OCI-LY3 (cell line): ENCODE measurements at regions not wholly inside any gene's neighbourhood (a gene's known extent, or its start where the extent isn't known, plus 50 kb on each side); places are given as distances from the start of the nearest gene placed in this dataset.
"Not testable (repeated sequence)": the region's sequence is repeated elsewhere in the genome, so short reads cannot be mapped to it uniquely, and the experiment has no call there.

ENCODE experiments used
- H2AFZ ChIP-seq: fragments of 200-600, 300-600 bp; shearing (Covaris generic); 2 replicates; pipeline ENCODE4 v1.6.0; 2014; ENCODE audit warnings: antibody characterized with exemption, low read depth, low read length
- H3K27ac ChIP-seq: fragments of 200-600, 300-600 bp; sonication (generic); 2 replicates; pipeline ENCODE4 v1.5.1; 2014; ENCODE audit warnings: mild to moderate bottlenecking, low read length, moderate library complexity, mixed read lengths
- H3K27me3 ChIP-seq: fragments of 200-600, 300-600 bp; sonication (generic); 2 replicates; pipeline ENCODE4 v1.6.1; 2014; ENCODE audit warnings: low read depth, low read length, mixed read lengths
- H3K36me3 ChIP-seq: fragments of 200-600, 300-600 bp; sonication (generic); replicated peaks from 2 replicates; pipeline ENCODE3; 2014; ENCODE audit warnings: low read depth, low read length, mixed read lengths
- H3K4me1 ChIP-seq: fragments of 300-600, 200-600 bp; sonication (generic); 2 replicates; pipeline ENCODE4 v1.6.1; 2014; ENCODE audit warnings: low read length, mixed read lengths
- H3K4me2 ChIP-seq: fragments of 200-600, 300-600 bp; sonication (generic); 2 replicates; pipeline ENCODE4 v1.6.1; 2014; ENCODE audit warnings: low read length, mixed read lengths
- H3K4me3 ChIP-seq: fragments of 300-600, 200-600 bp; sonication (generic); 2 replicates; pipeline ENCODE4 v1.5.1; 2014; ENCODE audit warnings: antibody characterized with exemption, mild to moderate bottlenecking, low read length, moderate library complexity
- H3K79me2 ChIP-seq: fragments of 300-600, 200-600 bp; shearing (Covaris generic); 2 replicates; pipeline ENCODE4 v1.6.1; 2014; ENCODE audit warnings: mild to moderate bottlenecking, low read length, mixed read lengths
- H3K9ac ChIP-seq: fragments of 300-600, 200-600 bp; shearing (Covaris generic); 2 replicates; pipeline ENCODE4 v1.6.0; 2014; ENCODE audit warnings: mild to moderate bottlenecking, low read length, moderate library complexity
- H3K9me3 ChIP-seq: fragments of 200-600, 300-600 bp; shearing (Covaris generic); 2 replicates; pipeline ENCODE4 v1.6.1; 2014; ENCODE audit warnings: low read length, mixed read lengths; ENCODE audit not compliant: insufficient read depth
- H4K20me1 ChIP-seq: fragments of 200-600, 300-600 bp; sonication (generic); 2 replicates; pipeline ENCODE4 v1.6.1; 2016; ENCODE audit warnings: low read length, mixed read lengths; ENCODE audit not compliant: insufficient read depth
- CTCF ChIP-seq: fragments of 200-600, 300-600 bp; sonication (generic); IDR thresholded peaks from 2 replicates; pipeline ENCODE4 v1.5.1; 2014; ENCODE audit warnings: antibody characterized with exemption, low read length, low read depth
- EZH2phosphoT487 ChIP-seq: fragments of 200-600 bp; shearing (Covaris generic); IDR thresholded peaks from 2 replicates; pipeline ENCODE4 v1.6.1; 2018; ENCODE audit warnings: antibody characterized with exemption, mixed run types, low read depth

DNA sequence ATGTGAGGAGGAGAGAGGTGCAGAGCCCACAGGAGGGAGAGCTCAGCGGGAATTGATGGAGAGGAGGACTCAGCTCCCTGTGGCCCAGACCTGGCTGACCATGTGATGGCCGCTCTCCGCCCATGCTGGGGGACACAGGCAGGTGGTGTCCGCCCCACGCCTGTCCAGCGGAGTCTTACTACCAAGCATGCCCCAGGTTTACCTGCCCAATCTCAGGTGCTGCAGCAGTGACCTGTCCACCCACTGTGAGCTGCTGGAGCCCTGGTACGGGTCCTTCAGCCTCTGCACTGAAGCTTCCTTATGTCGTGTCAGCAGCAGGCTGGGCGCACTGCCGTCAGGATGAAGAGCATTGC is 170.8 kb downstream of the RTP5 start:
- H3K27me3 ChIP-seq, result peaks cover 8% of the 10 kb centered on the region

GRCh38 chr2:242040681-242041080 is 171.2 kb downstream of the RTP5 start:
- Histone ChIP-seq H3K27ac (no peak overlapping the region), H2AFZ (no peak overlapping the region), H3K4me3 (no peak overlapping the region), H3K27me3 (peaks cover 8% of the 10 kb centered on the region), H3K4me1 (no peaks in the 10 kb centered on the region), H3K79me2 (no peaks in the 10 kb centered on the region), H4K20me1 (no peaks in the 10 kb centered on the region), H3K9me3 (no peaks in the 10 kb centered on the region), H3K9ac (no peak overlapping the region), H3K36me3 (no peaks in the 10 kb centered on the region), H3K4me2 (no peak overlapping the region)
- TF ChIP-seq CTCF (no peak), EZH2phosphoT487 (no peak)

More for the DNA sequence above, 170.8 kb downstream of the RTP5 start:
- H3K27ac ChIP-seq, result no peak overlapping the region
- H3K79me2 ChIP-seq, result no peaks in the 10 kb centered on the region
- no peaks in the 10 kb centered on the region for H3K9me3 ChIP-seq
- no peak overlapping the region for H2AFZ ChIP-seq
- no peaks in the 10 kb centered on the region for H3K36me3 ChIP-seq
- H3K4me2 ChIP-seq, result no peak overlapping the region
- H3K4me1 ChIP-seq, result no peaks in the 10 kb centered on the region
- H4K20me1 ChIP-seq, result no peaks in the 10 kb centered on the region
- no peak overlapping the region for H3K4me3 ChIP-seq
- no peak overlapping the region for H3K9ac ChIP-seq
- no peak for TF ChIP-seq EZH2phosphoT487
- no peak for TF ChIP-seq CTCF

GRCh38 chr2:242041816-242042215 is 172.3 kb downstream of the RTP5 start:
- no peaks in the 10 kb centered on the region for H3K4me1 ChIP-seq
- H3K9me3 ChIP-seq, result no peaks in the 10 kb centered on the region
- H3K4me2 ChIP-seq, result no peak overlapping the region
- no peaks in the 10 kb centered on the region for H3K36me3 ChIP-seq
- TF ChIP-seq EZH2phosphoT487 (no peak), CTCF (no peak)
- H2AFZ ChIP-seq, result no peak overlapping the region
- no peak overlapping the region for H3K27ac ChIP-seq
- peaks cover 6% of the 10 kb centered on the region for H3K27me3 ChIP-seq
- no peaks in the 10 kb centered on the region for H3K79me2 ChIP-seq
- H4K20me1 ChIP-seq, result no peaks in the 10 kb centered on the region
- no peak overlapping the region for H3K4me3 ChIP-seq
- H3K9ac ChIP-seq, result no peak overlapping the region

DNA sequence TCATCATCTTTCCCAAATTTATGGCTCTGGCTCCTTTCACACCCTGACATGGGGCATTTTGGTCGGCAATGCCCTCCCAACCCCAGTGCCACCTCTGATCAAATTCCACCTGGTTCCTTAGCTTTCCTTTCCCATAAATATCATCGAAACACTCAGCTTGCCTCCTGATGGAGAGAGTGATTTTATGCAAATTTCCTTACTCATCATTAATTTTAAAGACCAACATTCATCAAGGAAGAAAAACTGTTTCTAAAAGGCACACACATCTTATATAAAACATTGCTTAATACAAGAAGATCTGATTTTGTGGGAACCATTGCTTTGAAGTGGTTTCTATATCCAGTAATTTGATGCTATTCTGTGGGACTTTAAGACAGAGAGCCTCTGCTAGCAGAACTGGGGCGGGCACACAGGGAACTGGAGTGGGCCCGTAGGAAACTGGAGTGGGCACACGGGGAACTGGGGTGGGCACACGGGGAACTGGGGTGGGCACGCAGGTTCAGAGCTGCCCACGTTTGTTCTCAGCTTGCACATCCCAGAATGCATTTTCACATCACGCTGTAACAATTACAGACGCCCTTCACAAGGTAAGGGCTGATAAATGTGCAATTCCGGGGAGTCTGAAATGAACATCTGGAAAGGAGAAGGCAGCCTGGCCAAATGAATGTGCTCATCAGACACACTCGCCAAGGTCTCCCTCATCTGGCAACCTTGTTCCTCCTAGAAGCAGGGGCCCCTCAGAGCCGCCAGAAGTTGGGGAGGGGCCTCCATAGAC is 174.2 kb downstream of the RTP5 start:
- no peaks in the 10 kb centered on the region for H3K36me3 ChIP-seq
- no peaks in the 10 kb centered on the region for H3K79me2 ChIP-seq
- H3K27ac ChIP-seq, result no peak overlapping the region
- no peak overlapping the region for H3K4me2 ChIP-seq
- TF ChIP-seq EZH2phosphoT487, result no peak
- no peaks in the 10 kb centered on the region for H3K9me3 ChIP-seq
- H3K27me3 ChIP-seq, result no peaks in the 10 kb centered on the region
- no peak overlapping the region for H3K9ac ChIP-seq
- no peaks in the 10 kb centered on the region for H3K4me1 ChIP-seq
- H2AFZ ChIP-seq, result no peak overlapping the region
- H4K20me1 ChIP-seq, result no peaks in the 10 kb centered on the region
- no peak overlapping the region for H3K4me3 ChIP-seq

DNA sequence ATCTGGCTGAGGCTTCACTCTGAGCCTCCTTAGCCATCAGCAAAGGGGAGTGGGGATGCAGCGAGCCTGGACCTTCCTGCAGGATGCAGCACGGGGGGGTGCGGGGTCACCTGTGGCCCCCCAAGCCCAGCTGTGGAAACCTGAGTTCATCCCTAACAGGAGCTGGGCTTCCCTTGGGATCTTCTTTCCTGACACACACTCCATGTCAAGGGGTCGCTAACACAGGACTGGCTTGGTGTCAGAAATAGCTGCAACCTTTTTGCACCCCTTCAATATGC is 174.7 kb downstream of the RTP5 start:
- H3K4me3 ChIP-seq, result no peak overlapping the region
- H3K4me2 ChIP-seq, result no peak overlapping the region
- no peak overlapping the region for H3K27ac ChIP-seq
- no peaks in the 10 kb centered on the region for H4K20me1 ChIP-seq
- no peaks in the 10 kb centered on the region for H3K4me1 ChIP-seq
- no peaks in the 10 kb centered on the region for H3K9me3 ChIP-seq
- H3K27me3 ChIP-seq, result no peaks in the 10 kb centered on the region; the same call in 1 of the 2 replicates
- H3K9ac ChIP-seq, result no peak overlapping the region
- no peak for TF ChIP-seq EZH2phosphoT487
- TF ChIP-seq CTCF, result no peak
- no peak overlapping the region for H2AFZ ChIP-seq
- no peaks in the 10 kb centered on the region for H3K36me3 ChIP-seq
- no peaks in the 10 kb centered on the region for H3K79me2 ChIP-seq

DNA sequence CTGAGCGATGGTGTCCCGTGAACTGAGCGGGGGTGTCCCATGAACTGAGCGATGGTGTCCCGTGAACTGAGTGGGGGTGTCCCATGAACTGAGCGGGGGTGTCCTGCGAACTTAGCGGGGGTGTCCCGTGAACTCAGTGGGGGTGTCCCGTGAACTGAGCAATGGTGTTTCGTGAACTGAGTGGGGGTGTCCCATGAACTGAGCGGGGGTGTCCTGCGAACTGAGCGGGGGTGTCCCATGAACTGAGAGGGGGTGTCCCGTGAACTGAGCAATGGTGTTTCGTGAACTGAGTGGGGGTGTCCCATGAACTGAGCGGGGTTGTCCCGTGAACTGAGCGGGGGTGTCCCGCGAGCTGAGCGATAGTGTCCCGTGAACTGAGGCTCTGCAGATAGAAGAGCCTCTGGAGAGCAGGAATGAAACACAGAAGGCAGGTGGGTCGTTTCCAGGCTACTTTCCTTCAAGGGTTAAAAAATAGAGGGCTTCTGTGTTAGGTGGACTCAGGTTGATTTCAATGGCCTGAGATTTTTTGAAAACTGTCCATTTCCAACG is 176.1 kb downstream of the RTP5 start:
- H3K27me3 ChIP-seq, H3K9ac ChIP-seq, H3K4me2 ChIP-seq, H2AFZ ChIP-seq, H3K27ac ChIP-seq, H3K4me1 ChIP-seq, H3K9me3 ChIP-seq, H3K4me3 ChIP-seq, H3K36me3 ChIP-seq, H3K79me2 ChIP-seq, H4K20me1 ChIP-seq: not testable (repeated sequence)
